ENCODE measurements at regions not wholly inside any gene's neighbourhood (a gene's known extent, or its start where the extent isn't known, plus 50 kb on each side); places are given as distances from the start of the nearest gene placed in this dataset.
A peak's percentile ranks its signal among the peaks of the same experiment; 100 is the strongest.

GRCh38 chrX:67872958-67873357 lies 329.1 kb downstream of the AR start:
- no peak for TF ChIP-seq CTCF (IDR thresholded peaks at IDR 0.05; ENCODE audit: insufficient read depth, low read depth, low read length)
- no peak overlapping the region for H3K4me3 ChIP-seq (ENCODE audit: low read depth, low read length)
- no peak for DNase-seq (ENCODE audit: low read depth)

GRCh38 chrX:67892401-67892800 lies 348.6 kb downstream of the AR start:
- DNase-seq (ENCODE audit: low read depth), result no peak
- H3K4me3 ChIP-seq (ENCODE audit: low read depth, low read length), result no peak overlapping the region
- no peak for TF ChIP-seq CTCF (IDR thresholded peaks at IDR 0.05; ENCODE audit: insufficient read depth, low read depth, low read length)

DNA sequence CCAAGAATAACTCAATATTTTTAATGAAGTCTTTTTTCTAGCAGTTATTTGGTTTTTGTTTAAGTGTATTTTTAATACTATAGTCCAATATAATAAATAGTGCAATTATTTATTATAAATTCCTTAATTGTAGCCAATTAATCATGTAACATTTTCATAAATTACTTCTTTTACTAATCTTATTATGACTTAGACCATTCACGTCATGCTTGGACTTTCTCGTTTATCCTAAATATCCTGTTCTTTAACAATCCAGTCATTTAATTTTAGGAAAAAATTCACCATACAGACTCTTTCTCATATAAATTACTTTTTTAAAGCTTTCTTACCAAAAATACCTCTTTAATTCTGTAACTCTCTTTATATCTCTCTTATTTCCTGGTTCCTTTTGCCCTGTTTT lies 350.1 kb downstream of the AR start:
- peak; percentile 1 for DNase-seq (ENCODE audit: low read depth)
- TF ChIP-seq CTCF (IDR thresholded peaks at IDR 0.05; ENCODE audit: insufficient read depth, low read depth, low read length), result no peak
- no peak overlapping the region for H3K4me3 ChIP-seq (ENCODE audit: low read depth, low read length)

GRCh38 chrX:67917421-67918010 lies 373.7 kb downstream of the AR start:
- no peak for DNase-seq (ENCODE audit: low read depth)
- no peak for TF ChIP-seq CTCF (IDR thresholded peaks at IDR 0.05; ENCODE audit: insufficient read depth, low read depth, low read length)
- no peak overlapping the region for H3K4me3 ChIP-seq (ENCODE audit: low read depth, low read length)

DNA sequence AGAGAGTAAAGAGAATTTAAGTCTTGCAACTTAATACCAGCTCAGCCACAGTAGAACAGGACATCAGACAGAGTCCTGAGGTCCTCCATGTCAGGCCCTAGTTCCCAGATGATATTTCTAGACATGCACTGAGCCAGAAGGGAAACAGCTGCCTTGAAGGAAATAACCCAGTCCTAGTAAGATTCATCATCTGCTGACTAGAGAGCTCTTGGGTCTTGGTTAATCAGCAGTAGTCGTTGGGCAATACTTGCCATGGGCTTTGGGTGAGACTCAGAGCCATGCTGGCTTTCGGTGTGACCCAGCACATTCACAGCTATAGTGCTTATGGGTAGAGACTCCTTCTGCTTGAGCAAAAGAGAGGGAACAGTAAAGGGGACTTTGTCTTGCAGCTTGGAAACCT lies 379.1 kb downstream of the AR start:
- no peak for DNase-seq (ENCODE audit: low read depth)
- no peak overlapping the region for H3K4me3 ChIP-seq (ENCODE audit: low read depth, low read length)
- TF ChIP-seq CTCF (IDR thresholded peaks at IDR 0.05; ENCODE audit: insufficient read depth, low read depth, low read length), result no peak

- no peak for DNase-seq (ENCODE audit: low read depth)
- H3K4me3 ChIP-seq (ENCODE audit: low read depth, low read length), result no peak overlapping the region
- no peak for TF ChIP-seq CTCF (IDR thresholded peaks at IDR 0.05; ENCODE audit: insufficient read depth, low read depth, low read length)
Measured at GRCh38 chrX:67939270-67939669, 395.4 kb downstream of the AR start.

GRCh38 chrX:67949270-67949669 lies 405.4 kb downstream of the AR start:
- DNase-seq (ENCODE audit: low read depth), result no peak
- no peak for TF ChIP-seq CTCF (IDR thresholded peaks at IDR 0.05; ENCODE audit: insufficient read depth, low read depth, low read length)
- H3K4me3 ChIP-seq (ENCODE audit: low read depth, low read length), result no peak overlapping the region
